ENCODE measurements at regions not wholly inside any gene's neighbourhood (a gene's known extent, or its start where the extent isn't known, plus 50 kb on each side); places are given as distances from the start of the nearest gene placed in this dataset.

DNA sequence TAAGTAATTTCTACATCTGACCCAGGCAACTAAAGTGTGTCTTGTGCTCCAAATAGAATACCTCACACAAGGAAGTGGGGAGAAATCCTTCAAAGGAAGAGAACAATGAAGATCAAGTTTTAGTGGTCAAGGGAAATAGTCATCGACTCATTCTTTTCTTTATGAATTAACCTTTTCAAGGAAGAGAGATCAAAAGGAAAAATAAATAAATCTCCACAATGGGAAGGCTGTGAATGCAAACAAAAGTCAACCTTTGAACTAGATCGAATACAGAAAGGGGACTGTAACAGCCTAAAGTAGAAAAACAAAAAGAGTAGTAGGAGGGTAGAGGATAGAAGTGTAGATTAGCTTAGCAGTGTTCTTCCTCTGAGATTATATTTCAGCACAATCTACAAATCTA is 274.6 kb upstream of the COBL start:
- TF ChIP-seq GLIS2 (tag by site-specific recombination; IDR thresholded peaks at IDR 0.05) (no peak), ZNF777 (tag by site-specific recombination; IDR thresholded peaks at IDR 0.05; ENCODE audit: borderline replicate concordance) (no peak), HOXA7 (CRISPR knock-in tag; IDR thresholded peaks at IDR 0.05; ENCODE audit: borderline replicate concordance) (no peak), ZNF555 (tag by site-specific recombination; conservative IDR thresholded peaks at IDR 0.05) (no peak), ZNF707 (tag by site-specific recombination; IDR thresholded peaks at IDR 0.05) (no peak), ZNF146 (tag by site-specific recombination; IDR thresholded peaks at IDR 0.05) (no peak), TCF7L2 (IDR thresholded peaks at IDR 0.05; ENCODE audit: borderline replicate concordance, low read depth, low read length) (no peak), ZNF549 (tag by site-specific recombination; IDR thresholded peaks at IDR 0.05) (no peak), ZNF768 (tag by site-specific recombination; IDR thresholded peaks at IDR 0.05) (no peak), ZNF560 (tag by site-specific recombination; IDR thresholded peaks at IDR 0.05; ENCODE audit: borderline replicate concordance) (no peak)
- TF ChIP-seq, protein P1, sequence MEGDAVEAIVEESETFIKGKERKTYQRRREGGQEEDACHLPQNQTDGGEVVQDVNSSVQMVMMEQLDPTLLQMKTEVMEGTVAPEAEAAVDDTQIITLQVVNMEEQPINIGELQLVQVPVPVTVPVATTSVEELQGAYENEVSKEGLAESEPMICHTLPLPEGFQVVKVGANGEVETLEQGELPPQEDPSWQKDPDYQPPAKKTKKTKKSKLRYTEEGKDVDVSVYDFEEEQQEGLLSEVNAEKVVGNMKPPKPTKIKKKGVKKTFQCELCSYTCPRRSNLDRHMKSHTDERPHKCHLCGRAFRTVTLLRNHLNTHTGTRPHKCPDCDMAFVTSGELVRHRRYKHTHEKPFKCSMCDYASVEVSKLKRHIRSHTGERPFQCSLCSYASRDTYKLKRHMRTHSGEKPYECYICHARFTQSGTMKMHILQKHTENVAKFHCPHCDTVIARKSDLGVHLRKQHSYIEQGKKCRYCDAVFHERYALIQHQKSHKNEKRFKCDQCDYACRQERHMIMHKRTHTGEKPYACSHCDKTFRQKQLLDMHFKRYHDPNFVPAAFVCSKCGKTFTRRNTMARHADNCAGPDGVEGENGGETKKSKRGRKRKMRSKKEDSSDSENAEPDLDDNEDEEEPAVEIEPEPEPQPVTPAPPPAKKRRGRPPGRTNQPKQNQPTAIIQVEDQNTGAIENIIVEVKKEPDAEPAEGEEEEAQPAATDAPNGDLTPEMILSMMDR (tag by site-specific recombination; IDR thresholded peaks at IDR 0.05) = no peak
- TF ChIP-seq, protein P2, sequence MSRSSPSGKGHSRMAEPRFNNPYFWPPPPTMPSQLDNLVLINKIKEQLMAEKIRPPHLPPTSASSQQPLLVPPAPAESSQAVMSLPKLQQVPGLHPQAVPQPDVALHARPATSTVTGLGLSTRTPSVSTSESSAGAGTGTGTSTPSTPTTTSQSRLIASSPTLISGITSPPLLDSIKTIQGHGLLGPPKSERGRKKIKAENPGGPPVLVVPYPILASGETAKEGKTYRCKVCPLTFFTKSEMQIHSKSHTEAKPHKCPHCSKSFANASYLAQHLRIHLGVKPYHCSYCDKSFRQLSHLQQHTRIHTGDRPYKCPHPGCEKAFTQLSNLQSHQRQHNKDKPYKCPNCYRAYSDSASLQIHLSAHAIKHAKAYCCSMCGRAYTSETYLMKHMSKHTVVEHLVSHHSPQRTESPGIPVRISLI (tag by site-specific recombination; IDR thresholded peaks at IDR 0.05) = no peak
- TF ChIP-seq, protein P3, sequence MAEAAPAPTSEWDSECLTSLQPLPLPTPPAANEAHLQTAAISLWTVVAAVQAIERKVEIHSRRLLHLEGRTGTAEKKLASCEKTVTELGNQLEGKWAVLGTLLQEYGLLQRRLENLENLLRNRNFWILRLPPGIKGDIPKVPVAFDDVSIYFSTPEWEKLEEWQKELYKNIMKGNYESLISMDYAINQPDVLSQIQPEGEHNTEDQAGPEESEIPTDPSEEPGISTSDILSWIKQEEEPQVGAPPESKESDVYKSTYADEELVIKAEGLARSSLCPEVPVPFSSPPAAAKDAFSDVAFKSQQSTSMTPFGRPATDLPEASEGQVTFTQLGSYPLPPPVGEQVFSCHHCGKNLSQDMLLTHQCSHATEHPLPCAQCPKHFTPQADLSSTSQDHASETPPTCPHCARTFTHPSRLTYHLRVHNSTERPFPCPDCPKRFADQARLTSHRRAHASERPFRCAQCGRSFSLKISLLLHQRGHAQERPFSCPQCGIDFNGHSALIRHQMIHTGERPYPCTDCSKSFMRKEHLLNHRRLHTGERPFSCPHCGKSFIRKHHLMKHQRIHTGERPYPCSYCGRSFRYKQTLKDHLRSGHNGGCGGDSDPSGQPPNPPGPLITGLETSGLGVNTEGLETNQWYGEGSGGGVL (tag by site-specific recombination; IDR thresholded peaks at IDR 0.05) = no peak

Data from HEK293 (cell line).